BLaER1 (cell line): ENCODE measurements at regions not wholly inside any gene's neighbourhood (a gene's known extent, or its start where the extent isn't known, plus 50 kb on each side); places are given as distances from the start of the nearest gene placed in this dataset.

ENCODE experiments used
- H3K27ac ChIP-seq: shearing (Covaris generic); formaldehyde crosslinking; 2 replicates; pipeline ENCODE4 v1.8.1; 2022
- H3K27me3 ChIP-seq: shearing (Covaris generic); formaldehyde crosslinking; 2 replicates; pipeline ENCODE4 v1.8.1; 2022
- H3K36me3 ChIP-seq: shearing (Covaris generic); formaldehyde crosslinking; 2 replicates; pipeline ENCODE4 v1.8.1; 2022
- H3K4me1 ChIP-seq: shearing (Covaris generic); formaldehyde crosslinking; 2 replicates; pipeline ENCODE4 v1.8.1; 2022
- H3K4me2 ChIP-seq: shearing (Covaris generic); formaldehyde crosslinking; 2 replicates; pipeline ENCODE4 v1.8.1; 2022
- H3K4me3 ChIP-seq: shearing (Covaris generic); formaldehyde crosslinking; 2 replicates; pipeline ENCODE4 v1.8.1; 2022
- H3K9ac ChIP-seq: shearing (Covaris generic); formaldehyde crosslinking; 2 replicates; pipeline ENCODE4 v1.8.1; 2022
- H3K9me3 ChIP-seq: shearing (Covaris generic); formaldehyde crosslinking; 2 replicates; pipeline ENCODE4 v1.8.1; 2022
- H4K20me1 ChIP-seq: shearing (Covaris generic); formaldehyde crosslinking; 2 replicates; pipeline ENCODE4 v1.8.1; 2022
- Cebpa-rat ChIP-seq: shearing (Covaris generic); IDR thresholded peaks from 2 replicates; pipeline ENCODE4 v1.8.1; 2022

DNA sequence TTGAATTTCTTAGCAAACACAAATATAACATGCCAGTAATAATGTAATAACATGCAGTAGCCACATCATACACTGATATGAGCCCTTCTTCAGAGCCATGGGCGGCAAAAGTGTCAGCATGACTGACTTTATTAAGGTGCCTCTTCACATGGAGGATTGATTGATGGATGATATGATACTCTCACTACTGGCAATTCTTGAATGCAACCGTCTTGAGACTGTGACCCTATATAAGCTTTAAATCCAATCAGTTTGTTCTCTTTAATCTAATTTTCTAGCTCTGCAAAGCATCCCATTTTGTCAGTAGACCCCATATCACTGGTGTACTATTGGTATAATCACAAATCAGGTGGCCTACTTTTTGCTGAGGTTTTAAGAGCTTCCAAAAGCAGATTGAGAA is 463.7 kb upstream of the ROBO2 start:
- peaks cover 40% of the 10 kb centered on the region for H3K9me3 ChIP-seq
- H3K4me1 ChIP-seq: peaks cover 17% of the 10 kb centered on the region; the same call in 1 of the 2 replicates
- H3K27me3 ChIP-seq: no peaks in the 10 kb centered on the region
- H3K9ac ChIP-seq: no peak overlapping the region
- no peak overlapping the region for H3K27ac ChIP-seq
- H4K20me1 ChIP-seq: no peaks in the 10 kb centered on the region
- H3K4me3 ChIP-seq: no peak overlapping the region
- no peak overlapping the region for H3K4me2 ChIP-seq
- no peak for TF ChIP-seq Cebpa-rat
- H3K36me3 ChIP-seq: no peaks in the 10 kb centered on the region; the same call in 1 of the 2 replicates

GRCh38 chr3:76582098-76582497 is 457.8 kb upstream of the ROBO2 start:
- no peak for TF ChIP-seq Cebpa-rat
- Histone ChIP-seq H3K9me3 (peaks cover 56% of the 10 kb centered on the region), H3K27ac (no peak overlapping the region), H3K4me2 (no peak overlapping the region), H3K27me3 (no peaks in the 10 kb centered on the region), H3K4me3 (no peak overlapping the region), H4K20me1 (no peaks in the 10 kb centered on the region), H3K36me3 (no peaks in the 10 kb centered on the region), H3K9ac (no peak overlapping the region), H3K4me1 (peaks cover 6% of the 10 kb centered on the region; the same call in 1 of the 2 replicates)

DNA sequence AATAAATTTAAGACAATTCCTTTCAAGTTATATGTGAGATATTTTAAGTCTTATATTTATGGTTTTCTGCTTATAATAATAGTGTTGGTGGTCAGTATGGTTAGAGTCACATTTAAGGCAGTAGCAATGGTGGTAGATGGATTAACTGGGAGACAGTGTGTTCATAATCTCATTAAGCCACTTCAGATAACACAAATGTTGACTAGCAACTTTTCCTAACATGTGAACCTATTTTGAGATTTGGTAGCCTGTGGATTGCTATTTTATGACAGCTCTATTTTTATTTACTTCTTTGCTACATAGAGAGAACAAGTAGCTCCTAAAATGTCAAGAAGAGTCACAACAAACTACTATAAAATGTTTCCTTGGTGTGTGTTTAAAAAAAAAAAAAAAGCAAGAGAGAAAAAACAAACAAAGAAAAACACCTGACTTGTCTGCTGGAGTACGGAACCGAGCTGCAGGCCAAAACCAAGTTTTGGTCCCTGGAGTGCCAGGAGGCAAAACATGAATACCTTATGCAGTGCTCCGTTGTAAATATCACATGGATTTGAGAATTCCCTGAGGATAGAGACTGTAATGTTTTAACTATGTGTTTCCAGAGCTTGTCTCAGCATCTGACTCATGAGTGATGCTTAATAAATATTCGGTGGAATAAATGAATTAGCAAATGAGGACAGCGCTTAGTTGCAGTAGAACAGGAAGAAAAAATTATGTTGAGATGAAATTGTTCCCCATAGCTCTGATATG is 457.1 kb upstream of the ROBO2 start:
- Histone ChIP-seq H3K27me3 (no peaks in the 10 kb centered on the region), H3K9ac (no peak overlapping the region), H3K4me1 (peaks cover 6% of the 10 kb centered on the region; the same call in 1 of the 2 replicates), H3K4me2 (no peak overlapping the region), H3K27ac (no peak overlapping the region), H4K20me1 (no peaks in the 10 kb centered on the region), H3K9me3 (peaks cover 60% of the 10 kb centered on the region), H3K4me3 (no peak overlapping the region), H3K36me3 (no peaks in the 10 kb centered on the region)
- TF ChIP-seq Cebpa-rat: no peak

GRCh38 chr3:76585794-76586392 is 454.0 kb upstream of the ROBO2 start:
- TF ChIP-seq Cebpa-rat: no peak

DNA sequence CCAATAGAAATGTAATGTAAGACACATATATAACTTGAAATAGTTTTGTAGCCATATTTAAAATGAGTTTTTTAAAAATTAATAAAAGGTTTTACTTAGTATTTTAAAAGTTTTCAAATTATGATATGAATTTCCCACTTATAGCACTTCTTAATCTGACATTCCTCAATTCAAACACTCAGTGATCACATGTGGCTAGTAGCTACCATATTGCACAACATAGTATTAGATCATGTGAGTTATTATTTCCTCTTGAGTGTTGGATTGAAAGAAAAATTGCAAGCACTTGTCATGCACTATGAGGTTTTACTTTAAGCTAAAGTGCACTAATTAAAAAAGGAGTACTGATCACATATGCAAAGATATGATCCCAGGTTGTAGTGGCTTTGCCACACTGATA is 453.4 kb upstream of the ROBO2 start:
- Histone ChIP-seq H3K36me3 (no peaks in the 10 kb centered on the region), H3K4me1 (peaks cover 6% of the 10 kb centered on the region; the same call in 1 of the 2 replicates), H3K9ac (no peak overlapping the region), H3K27me3 (no peaks in the 10 kb centered on the region), H3K9me3 (peaks cover 43% of the 10 kb centered on the region), H3K4me3 (no peak overlapping the region), H3K4me2 (no peak overlapping the region), H4K20me1 (no peaks in the 10 kb centered on the region), H3K27ac (no peak overlapping the region)
- TF ChIP-seq Cebpa-rat: no peak

More at GRCh38 chr3:76585794-76586392, 454.0 kb upstream of the ROBO2 start:
- no peaks in the 10 kb centered on the region for H3K36me3 ChIP-seq
- H3K9me3 ChIP-seq: peaks cover 47% of the 10 kb centered on the region
- peaks cover 6% of the 10 kb centered on the region; the same call in 1 of the 2 replicates for H3K4me1 ChIP-seq
- H3K27me3 ChIP-seq: no peaks in the 10 kb centered on the region
- no peaks in the 10 kb centered on the region for H4K20me1 ChIP-seq
- H3K27ac ChIP-seq: no peak overlapping the region
- no peak overlapping the region for H3K9ac ChIP-seq
- no peak overlapping the region for H3K4me2 ChIP-seq
- no peak overlapping the region for H3K4me3 ChIP-seq

DNA sequence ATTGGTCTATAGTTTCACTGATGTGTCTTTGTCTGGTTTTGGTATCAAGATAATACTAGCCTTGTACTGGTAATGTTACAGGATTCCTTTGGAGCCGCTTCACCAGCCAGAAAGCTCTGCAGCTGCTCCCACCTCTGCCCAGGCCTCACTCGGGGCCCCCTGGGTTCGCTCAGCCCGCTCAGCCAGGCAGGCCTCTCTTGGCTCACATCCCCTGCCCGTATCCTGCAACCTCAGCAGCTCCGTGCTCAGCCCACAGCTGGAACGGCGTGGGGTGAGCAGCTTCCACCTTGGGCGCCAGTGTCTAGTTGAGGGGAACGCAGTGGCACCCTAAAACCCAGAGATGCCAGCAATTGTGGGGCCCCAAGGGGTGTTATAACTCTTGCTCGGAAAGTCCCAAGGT is 429.7 kb upstream of the ROBO2 start:
- H3K27me3 ChIP-seq: no peaks in the 10 kb centered on the region
- no peaks in the 10 kb centered on the region for H3K36me3 ChIP-seq
- no peak overlapping the region for H3K27ac ChIP-seq
- H3K4me3 ChIP-seq: no peak overlapping the region
- no peaks in the 10 kb centered on the region for H3K4me1 ChIP-seq
- TF ChIP-seq Cebpa-rat: no peak
- H3K9me3 ChIP-seq: peaks cover 15% of the 10 kb centered on the region
- H3K4me2 ChIP-seq: no peak overlapping the region
- no peaks in the 10 kb centered on the region for H4K20me1 ChIP-seq
- no peak overlapping the region for H3K9ac ChIP-seq

DNA sequence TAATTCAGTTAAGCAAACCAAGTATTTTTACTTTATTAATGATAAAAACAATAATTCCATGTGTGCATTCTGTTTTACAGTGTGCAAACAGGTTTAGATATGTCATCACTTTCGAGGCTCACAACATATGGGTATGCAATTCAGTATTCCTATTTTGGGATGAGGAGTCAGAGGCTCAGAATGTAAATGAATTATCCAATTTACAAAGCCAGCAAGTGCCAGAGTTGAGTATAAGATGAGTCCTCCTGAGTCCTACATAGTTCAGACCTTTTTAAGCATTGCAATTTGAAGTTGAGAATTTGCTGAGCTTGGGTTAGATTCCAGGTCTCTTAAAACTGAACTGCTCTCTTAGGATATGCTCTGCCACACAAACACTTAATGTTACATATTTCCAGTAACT is 424.2 kb upstream of the ROBO2 start:
- H3K27me3 ChIP-seq: no peaks in the 10 kb centered on the region
- TF ChIP-seq Cebpa-rat: no peak
- no peak overlapping the region for H3K27ac ChIP-seq
- no peak overlapping the region for H3K4me2 ChIP-seq
- H3K4me3 ChIP-seq: no peak overlapping the region
- no peaks in the 10 kb centered on the region for H4K20me1 ChIP-seq
- H3K9ac ChIP-seq: no peak overlapping the region
- no peaks in the 10 kb centered on the region for H3K36me3 ChIP-seq
- H3K4me1 ChIP-seq: no peaks in the 10 kb centered on the region
- H3K9me3 ChIP-seq: peaks cover 23% of the 10 kb centered on the region

DNA sequence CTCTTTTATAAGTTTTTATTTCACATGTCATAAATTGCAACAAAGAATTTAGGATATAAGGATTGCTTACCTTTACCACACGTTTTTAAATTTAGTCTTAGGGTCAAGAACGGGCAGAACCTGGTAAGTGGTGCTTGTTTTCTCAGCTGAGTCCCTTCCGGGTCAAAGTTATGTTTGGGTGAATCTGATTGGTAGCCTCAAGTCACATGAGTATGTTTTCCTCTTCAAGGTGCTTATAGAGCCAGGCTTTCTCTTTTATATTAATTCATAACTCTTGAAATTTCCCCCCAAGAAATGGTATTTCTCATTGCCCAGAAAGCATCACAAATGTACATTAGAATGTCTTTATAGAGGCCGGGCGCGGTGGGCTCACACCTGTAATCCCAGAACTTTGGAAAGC is 415.7 kb upstream of the ROBO2 start:
- no peaks in the 10 kb centered on the region for H3K27me3 ChIP-seq
- no peaks in the 10 kb centered on the region for H3K36me3 ChIP-seq
- TF ChIP-seq Cebpa-rat: no peak
- no peaks in the 10 kb centered on the region for H4K20me1 ChIP-seq
- peaks cover 26% of the 10 kb centered on the region for H3K9me3 ChIP-seq
- H3K9ac ChIP-seq: no peak overlapping the region
- peaks cover 15% of the 10 kb centered on the region for H3K4me1 ChIP-seq
- H3K4me3 ChIP-seq: no peak overlapping the region
- no peak overlapping the region for H3K4me2 ChIP-seq
- no peak overlapping the region for H3K27ac ChIP-seq

DNA sequence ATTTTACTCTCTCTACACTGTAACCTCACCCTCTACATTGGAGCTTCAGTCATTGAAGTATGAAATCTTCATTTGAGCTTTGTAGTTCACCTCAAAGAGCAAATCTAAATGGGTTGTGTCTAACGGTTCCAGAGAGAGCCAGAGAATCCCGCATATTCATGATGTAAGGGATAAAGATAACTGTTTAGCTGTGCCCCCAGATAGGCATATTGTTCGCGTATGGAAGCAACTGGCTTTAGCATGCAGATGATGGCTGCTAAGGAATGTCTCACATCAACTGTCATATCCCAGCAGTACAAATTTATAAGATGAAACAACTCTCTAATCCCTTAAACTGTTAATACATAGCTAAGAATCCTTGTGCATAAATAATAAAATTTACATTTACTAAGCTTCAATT is 412.7 kb upstream of the ROBO2 start:
- Histone ChIP-seq H3K4me1 (peaks cover 12% of the 10 kb centered on the region), H4K20me1 (no peaks in the 10 kb centered on the region), H3K9me3 (peaks cover 21% of the 10 kb centered on the region), H3K9ac (no peak overlapping the region), H3K4me2 (no peak overlapping the region), H3K27ac (no peak overlapping the region), H3K4me3 (no peak overlapping the region), H3K36me3 (no peaks in the 10 kb centered on the region), H3K27me3 (no peaks in the 10 kb centered on the region)
- no peak for TF ChIP-seq Cebpa-rat

DNA sequence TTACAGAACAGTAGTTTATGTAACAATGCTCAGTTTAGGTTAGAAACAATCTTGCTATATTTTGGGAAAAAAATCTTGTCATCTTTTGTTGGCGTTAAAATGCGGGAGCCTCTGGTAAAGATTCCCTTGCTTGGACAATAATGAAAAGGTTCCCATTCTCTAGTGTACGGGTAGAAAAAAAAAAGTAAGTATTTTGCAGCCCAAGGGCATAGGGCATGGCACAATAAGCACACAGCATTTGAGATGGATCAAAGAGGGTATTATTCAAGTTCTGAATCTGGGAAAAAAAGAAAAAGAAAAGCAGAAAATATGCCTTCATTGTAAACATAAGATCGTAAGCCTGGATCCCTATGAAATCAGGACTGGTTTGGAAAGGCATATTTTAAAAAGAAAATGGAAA is 408.6 kb upstream of the ROBO2 start:
- no peaks in the 10 kb centered on the region for H3K27me3 ChIP-seq

More for the DNA sequence above, 408.6 kb upstream of the ROBO2 start:
- Histone ChIP-seq H3K9ac (no peak overlapping the region), H4K20me1 (no peaks in the 10 kb centered on the region), H3K27ac (no peak overlapping the region), H3K4me1 (no peaks in the 10 kb centered on the region), H3K4me2 (no peak overlapping the region), H3K36me3 (no peaks in the 10 kb centered on the region), H3K9me3 (peaks cover 7% of the 10 kb centered on the region; the same call in 1 of the 2 replicates), H3K4me3 (no peak overlapping the region)
- no peak for TF ChIP-seq Cebpa-rat
